GM13977 (cell line): ENCODE measurements at regions not wholly inside any gene's neighbourhood (a gene's known extent, or its start where the extent isn't known, plus 50 kb on each side); places are given as distances from the start of the nearest gene placed in this dataset.

Experiments
- DNase-seq: peaks from one replicate; pipeline ENCODE4 v3.0.0; 2012; ENCODE audit warnings: low spot score
- CTCF ChIP-seq: IDR thresholded peaks from 2 replicates; pipeline ENCODE4 v1.5.1; 2012; ENCODE audit warnings: mild to moderate bottlenecking, control low read depth; ENCODE audit not compliant: insufficient read depth; ENCODE audit errors: extremely low read depth, missing control alignments
- in situ Hi-C: fragments of 300-500 bp; cut with MboI; formaldehyde crosslinking; loops from one replicate; pipeline ENCODE4 v1.12.0; 2022; ENCODE audit warnings: low sequenced_read_pairs, low pct_unique_long_range_greater_than_20kb, mixed read lengths, inconsistent platforms; ENCODE audit not compliant: unreplicated experiment

- DNase-seq, result no peak
- in situ Hi-C loops, result no loop called here
- no peak for TF ChIP-seq CTCF
Observed at GRCh38 chr2:104904889-104905288, 51.0 kb downstream of the POU3F3 start.

- in situ Hi-C loops, result no loop called here
- DNase-seq, result no peak
- TF ChIP-seq CTCF, result no peak
Observed at GRCh38 chr2:104909317-104909716, 55.4 kb downstream of the POU3F3 start.

- DNase-seq, result no peak
- no peak for TF ChIP-seq CTCF
- in situ Hi-C loops, result no loop called here
Observed at GRCh38 chr2:104914509-104914908, 60.6 kb downstream of the POU3F3 start.

GRCh38 chr2:104915107-104915793 is 61.3 kb downstream of the POU3F3 start:
- no peak for DNase-seq
- TF ChIP-seq CTCF, result no peak
- in situ Hi-C loops, result no loop called here

GRCh38 chr2:104919127-104919526 is 65.2 kb downstream of the POU3F3 start:
- in situ Hi-C loops, result no loop called here
- no peak for DNase-seq
- TF ChIP-seq CTCF, result no peak

- in situ Hi-C loops, result no loop called here
- DNase-seq, result no peak
- TF ChIP-seq CTCF, result no peak
Observed at GRCh38 chr2:104923665-104924064, 69.8 kb downstream of the POU3F3 start.

- in situ Hi-C loops, result no loop called here
- no peak for TF ChIP-seq CTCF
- no peak for DNase-seq
Observed at GRCh38 chr2:104929663-104930062, 75.7 kb downstream of the POU3F3 start.
